ENCODE measurements at regions not wholly inside any gene's neighbourhood (a gene's known extent, or its start where the extent isn't known, plus 50 kb on each side); places are given as distances from the start of the nearest gene placed in this dataset.

DNA sequence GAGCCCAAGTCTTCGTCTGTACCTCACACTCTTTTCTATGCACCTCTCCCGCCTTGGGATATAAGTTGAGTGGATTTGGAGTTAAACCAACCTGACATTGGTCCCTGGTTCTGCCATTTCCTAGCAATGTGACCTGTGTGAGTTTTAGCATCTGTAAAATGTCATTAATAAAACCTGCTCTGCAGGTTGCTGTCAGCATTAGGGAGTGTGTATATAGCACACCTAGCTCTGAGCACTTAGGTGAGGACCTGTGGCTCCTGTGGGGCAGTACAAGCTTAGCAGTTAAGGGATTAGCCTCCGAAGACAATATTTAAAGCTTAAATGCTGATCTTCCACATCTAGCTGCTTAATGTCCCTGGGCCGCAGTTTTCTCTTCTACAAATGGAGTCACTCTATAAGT lies 248.0 kb downstream of the TMEM114 start:
- H2AFZ ChIP-seq (ENCODE audit: low read length), result no peak overlapping the region
- no peaks in the 10 kb centered on the region for H3K27me3 ChIP-seq (replicated peaks in 1 of 4; ENCODE audit: control insufficient read depth in 3 of 4, extremely low read depth in 1 of 4, insufficient read depth in 3 of 4, low read length in 3 of 4)
- no peak overlapping the region for H2BK120ac ChIP-seq (replicated peaks; ENCODE audit: low read depth, low read length)
- no peak overlapping the region for H2BK12ac ChIP-seq (ENCODE audit: low read depth, low read length)
- H2BK15ac ChIP-seq (ENCODE audit: low read length), result no peak overlapping the region
- no peak overlapping the region for H3K4ac ChIP-seq (replicated peaks; ENCODE audit: insufficient read length, low read depth, low read length)
- H4K91ac ChIP-seq (replicated peaks; ENCODE audit: insufficient read length, low read length), result no peak overlapping the region
- 0 out of 4 replicates have a peak, but pooled peaks cover 0 to 2% of the 10 kb centered on the region in 2 experiments for H3K9me3 ChIP-seq (ENCODE audit: insufficient read depth in 2 of 2, low read depth in 1 of 2, low read length in 1 of 2)
- CTCF ChIA-PET (ENCODE audit: partially characterized antibody), result interaction anchor here (0.9 kb wide), 1 partner anchor 13 kb away, joined by 4 read pairs; no protein-coding TSS in a partner anchor
- H2BK5ac ChIP-seq (ENCODE audit: low read depth, low read length), result no peak overlapping the region
- H4K20me1 ChIP-seq (replicated peaks in 1 of 2; ENCODE audit: control insufficient read depth in 1 of 2, insufficient read depth in 2 of 2, low read length in 2 of 2), result no peaks in the 10 kb centered on the region
- POLR2A ChIA-PET (ENCODE audit: partially characterized antibody), result no interaction called here
- no peak overlapping the region for H3K14ac ChIP-seq (ENCODE audit: insufficient read length)
- H3K4me2 ChIP-seq (ENCODE audit: insufficient read depth in 1 of 2, low read depth in 2 of 2, low read length in 2 of 2), result no peak overlapping the region
- H3K79me2 ChIP-seq (ENCODE audit: control insufficient read depth in 1 of 2, insufficient read depth in 2 of 2, low read length in 2 of 2), result no peaks in the 10 kb centered on the region
- FAIRE-seq (no peak), DNase-seq (ENCODE audit: low read depth in 1 of 2, low spot score in 2 of 2) (no peak)
- H3K4me3 ChIP-seq (ENCODE audit: extremely low read depth in 1 of 4, insufficient read depth in 2 of 4, low read depth in 3 of 4, low read length in 4 of 4), result no peak overlapping the region
- no peak overlapping the region for H2AK5ac ChIP-seq (ENCODE audit: low read depth, low read length)
- no peak overlapping the region for H4K8ac ChIP-seq (ENCODE audit: extremely low read depth, insufficient read depth, low read length)
- H3K23ac ChIP-seq (ENCODE audit: insufficient read length), result no peak overlapping the region
- H2BK20ac ChIP-seq (ENCODE audit: low read length), result no peak overlapping the region
- no peaks in the 10 kb centered on the region for H3K4me1 ChIP-seq (replicated peaks in 1 of 4; ENCODE audit: control insufficient read depth in 3 of 4, insufficient read depth in 4 of 4, low read length in 3 of 4)
- no peak overlapping the region for H3K18ac ChIP-seq (ENCODE audit: extremely low read depth, low read length)
- no peak overlapping the region for H3K9ac ChIP-seq (replicated peaks in 1 of 4; ENCODE audit: extremely low read depth in 1 of 4, low read depth in 3 of 4, low read length in 3 of 4)
- H4K5ac ChIP-seq (ENCODE audit: insufficient read length, low read depth, low read length), result no peak overlapping the region
- no peak overlapping the region for H3K56ac ChIP-seq (replicated peaks; ENCODE audit: insufficient read length, low read depth, low read length)
- no peaks in the 10 kb centered on the region for H3K36me3 ChIP-seq (ENCODE audit: control insufficient read depth in 2 of 4, insufficient read depth in 4 of 4, low read length in 3 of 4)
- H3K23me2 ChIP-seq (ENCODE audit: low read depth, low read length), result no peaks in the 10 kb centered on the region
- no peak overlapping the region for H3K27ac ChIP-seq (ENCODE audit: low read depth, low read length)
- H3K79me1 ChIP-seq (ENCODE audit: low read depth, low read length), result no peaks in the 10 kb centered on the region
- 91% methylated on average over 4 of the region's 4 CpGs; no CpG with 5 or more reads in 1 of the 2 experiments for WGBS, 2 experiments (ENCODE audit: extremely low coverage in 1 of 2, insufficient coverage in 1 of 2, insufficient read length in 1 of 2, insufficient replicate concordance in 2 of 2, low coverage in 1 of 2, low lambda C conversion rate in 2 of 2, missing lambda C conversion rate in 1 of 2)
- TF ChIP-seq PHF8 (conservative IDR thresholded peaks at IDR 0.05; ENCODE audit: low read depth, low read length) (no peak), CHD2 (IDR thresholded peaks at IDR 0.05; ENCODE audit: low read length) (no peak), BRCA1 (IDR thresholded peaks at IDR 0.05; ENCODE audit: low read depth, low read length) (no peak), TEAD4 (IDR thresholded peaks at IDR 0.05; ENCODE audit: low read depth, low read length) (no peak), JUND (IDR thresholded peaks at IDR 0.05; ENCODE audit: low read length) (no peak), SIN3A (conservative IDR thresholded peaks at IDR 0.05 in 1 of 2, IDR thresholded peaks at IDR 0.05 in 1 of 2; ENCODE audit: low read depth in 1 of 2, low read length in 2 of 2) (no peak), RAD21 (IDR thresholded peaks at IDR 0.05 in 1 of 2, conservative IDR thresholded peaks at IDR 0.05 in 1 of 2; ENCODE audit: low read depth in 2 of 2, low read length in 2 of 2) (no peak), KDM1A (IDR thresholded peaks at IDR 0.05; ENCODE audit: borderline replicate concordance, low read length) (no peak), GTF2F1 (IDR thresholded peaks at IDR 0.05; ENCODE audit: borderline replicate concordance, low read depth, low read length) (no peak)
